ENCODE measurements at regions not wholly inside any gene's neighbourhood (a gene's known extent, or its start where the extent isn't known, plus 50 kb on each side); places are given as distances from the start of the nearest gene placed in this dataset.

GRCh38 chr4:178275671-178276360 lies 833.6 kb upstream of the AGA start:
- DNase-seq (ENCODE audit: low spot score): no peak

- no peak for DNase-seq (ENCODE audit: low spot score)
Measured at GRCh38 chr4:178280362-178280761, 838.1 kb upstream of the AGA start.

DNA sequence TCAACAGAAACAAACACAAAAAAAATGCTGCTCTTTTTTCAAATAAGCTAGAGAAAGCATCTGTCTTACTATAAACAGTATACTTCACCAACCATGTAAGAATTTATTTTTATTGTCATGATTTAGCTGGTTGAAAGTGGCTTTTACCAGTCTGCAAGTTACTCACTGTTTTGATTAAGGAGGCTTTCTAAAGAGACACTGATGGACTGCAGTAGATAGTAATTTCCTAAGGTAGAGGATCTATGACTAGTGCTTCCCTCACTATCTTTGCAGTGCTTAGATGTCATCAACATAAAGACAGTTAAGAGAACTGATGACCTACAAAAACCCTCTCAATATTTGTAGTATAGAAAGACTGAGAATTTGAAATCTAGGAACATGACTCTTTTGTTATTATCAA lies 846.2 kb upstream of the AGA start:
- no peak for DNase-seq (ENCODE audit: low spot score)

- DNase-seq (ENCODE audit: low spot score): no peak
Measured at GRCh38 chr4:178293601-178294000, 851.4 kb upstream of the AGA start.

DNA sequence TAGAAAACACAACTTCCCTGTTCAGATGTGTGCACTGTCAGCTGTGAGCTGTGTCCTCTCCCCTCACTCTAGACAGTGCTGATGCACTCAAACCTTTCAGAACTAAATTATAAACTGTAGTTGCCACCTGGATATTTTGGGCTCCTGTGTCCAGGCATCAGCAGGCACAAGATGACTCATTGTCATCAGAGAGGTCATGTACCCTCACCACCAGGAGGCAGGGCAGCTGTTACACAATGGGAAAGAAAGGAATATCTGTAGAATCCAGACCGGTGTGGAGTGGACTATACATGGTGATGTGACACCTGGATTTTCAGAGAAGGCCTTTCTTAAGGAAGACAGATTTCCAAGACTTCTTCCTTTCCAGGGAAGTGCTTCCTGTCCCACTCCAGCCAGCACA lies 854.4 kb upstream of the AGA start:
- no peak for DNase-seq (ENCODE audit: low spot score)

DNA sequence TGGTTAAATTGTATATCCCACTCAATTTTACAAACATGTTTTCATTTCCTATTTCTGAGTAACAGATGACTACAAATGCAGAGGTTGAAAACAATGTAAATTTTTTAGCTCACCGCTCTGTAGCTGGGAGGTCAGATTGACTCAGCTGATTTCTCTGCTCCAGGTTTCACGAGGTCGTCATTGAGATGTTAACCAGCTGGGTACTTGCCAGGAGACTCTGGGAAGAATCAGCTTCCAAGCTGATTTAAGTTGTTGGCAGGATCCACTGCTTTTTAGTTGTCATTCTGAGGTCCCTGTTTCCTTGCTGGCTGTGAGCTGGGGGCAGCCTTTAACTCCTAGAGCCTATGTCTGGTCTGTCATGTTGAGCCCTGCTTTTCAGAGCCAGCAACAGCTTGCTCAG lies 864.3 kb upstream of the AGA start:
- DNase-seq (ENCODE audit: low spot score): no peak

- no peak for DNase-seq (ENCODE audit: low spot score)
Measured at GRCh38 chr4:178309890-178310289, 867.7 kb upstream of the AGA start.

- DNase-seq (ENCODE audit: low spot score): no peak
Measured at GRCh38 chr4:178311997-178312396, 869.8 kb upstream of the AGA start.

- no peak for DNase-seq (ENCODE audit: low spot score)
Measured at GRCh38 chr4:178314287-178314686, 872.0 kb upstream of the AGA start.

GRCh38 chr4:178316211-178316610 lies 874.0 kb upstream of the AGA start:
- DNase-seq (ENCODE audit: low spot score): no peak

GRCh38 chr4:178320003-178320402 lies 877.8 kb upstream of the AGA start:
- DNase-seq (ENCODE audit: low spot score): no peak

DNA sequence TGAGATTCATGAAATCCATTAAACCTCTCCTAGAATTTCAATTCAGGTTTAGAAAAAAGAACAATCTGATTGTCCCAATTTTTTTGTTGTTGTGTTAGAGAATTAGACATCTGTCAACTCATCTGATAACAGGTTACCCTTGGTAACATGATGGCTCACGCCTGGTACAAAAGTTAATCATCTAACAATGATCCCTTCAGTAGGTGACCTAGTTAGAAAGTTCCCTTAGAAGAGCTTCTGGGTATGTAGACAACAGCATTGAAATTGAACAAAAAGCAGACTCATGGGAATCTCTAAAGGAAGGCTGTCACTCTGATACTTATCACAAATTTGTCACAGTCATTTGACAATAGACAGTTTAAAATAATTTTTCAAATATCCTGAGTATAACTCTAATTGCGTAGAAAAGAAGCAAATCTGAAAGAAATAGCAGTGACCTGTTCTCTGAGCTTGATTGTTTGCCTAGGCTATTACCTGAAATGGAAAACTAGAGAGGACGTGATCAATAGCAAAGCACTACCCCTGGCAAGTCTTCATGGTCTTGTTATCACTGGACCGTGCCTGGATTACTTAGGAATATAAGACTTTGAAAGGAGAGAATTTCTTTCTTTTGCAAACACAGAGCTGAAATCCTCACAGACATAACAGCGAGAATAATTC lies 880.4 kb upstream of the AGA start:
- DNase-seq (ENCODE audit: low spot score): no peak

DNA sequence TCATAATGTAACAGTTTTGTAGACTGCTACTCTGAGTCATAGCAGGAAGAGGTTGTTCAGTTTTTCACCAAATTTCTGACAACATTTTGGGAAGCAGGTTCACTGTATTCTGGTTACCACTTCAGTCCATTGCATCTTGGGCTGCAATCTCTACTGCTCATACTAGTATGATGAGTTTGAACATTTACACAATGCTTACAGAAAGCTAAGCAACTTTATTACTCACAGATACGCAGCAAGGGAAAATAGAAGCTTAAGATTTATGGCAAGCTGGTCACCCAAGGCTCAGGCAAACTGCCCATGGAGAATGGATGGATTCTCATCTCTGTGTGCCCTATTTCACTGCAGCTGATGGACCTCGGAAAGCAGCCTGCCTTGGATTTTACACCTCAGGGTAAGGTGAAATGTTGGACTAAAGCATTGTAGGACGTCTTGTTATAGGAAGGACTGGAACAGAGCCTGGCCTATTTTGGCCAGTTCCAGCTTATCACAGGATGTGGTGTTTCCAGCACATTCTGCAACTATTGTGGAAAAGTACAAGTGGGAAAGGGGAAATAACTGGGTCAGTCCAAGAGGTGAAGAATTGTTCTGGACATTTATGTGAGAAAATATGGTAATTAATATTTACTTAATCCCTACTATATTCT lies 887.1 kb upstream of the AGA start:
- DNase-seq (ENCODE audit: low spot score): peak; percentile 61

- no peak for DNase-seq (ENCODE audit: low spot score)
Measured at GRCh38 chr4:178333355-178333754, 891.1 kb upstream of the AGA start.

- no peak for DNase-seq (ENCODE audit: low spot score)
Measured at GRCh38 chr4:178339769-178340168, 897.5 kb upstream of the AGA start.

GRCh38 chr4:178340468-178340867 lies 898.2 kb upstream of the AGA start:
- DNase-seq (ENCODE audit: low spot score): no peak

- DNase-seq (ENCODE audit: low spot score): no peak
Measured at GRCh38 chr4:178344096-178344495, 901.9 kb upstream of the AGA start.

DNA sequence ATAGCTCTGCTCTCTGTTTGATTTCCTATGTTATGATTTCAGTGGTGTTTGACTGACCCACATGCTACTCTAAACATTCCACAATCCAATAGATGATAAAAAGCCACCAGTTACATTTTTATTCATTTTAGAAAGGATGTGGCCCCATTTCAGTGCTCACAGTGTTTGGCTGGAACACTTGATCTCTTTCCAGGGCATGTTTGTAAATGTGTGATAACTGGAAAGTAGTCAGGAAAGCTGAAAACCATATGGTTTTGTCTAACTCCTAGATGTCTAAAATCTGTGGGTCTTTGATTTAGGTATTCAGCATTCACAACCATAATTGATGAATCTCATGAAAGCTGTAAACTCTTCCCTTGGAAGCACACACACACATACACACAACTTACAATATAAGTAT lies 904.9 kb upstream of the AGA start:
- peak; percentile 68 for DNase-seq (ENCODE audit: low spot score)

GRCh38 chr4:178349601-178350000 lies 907.4 kb upstream of the AGA start:
- no peak for DNase-seq (ENCODE audit: low spot score)

DNA sequence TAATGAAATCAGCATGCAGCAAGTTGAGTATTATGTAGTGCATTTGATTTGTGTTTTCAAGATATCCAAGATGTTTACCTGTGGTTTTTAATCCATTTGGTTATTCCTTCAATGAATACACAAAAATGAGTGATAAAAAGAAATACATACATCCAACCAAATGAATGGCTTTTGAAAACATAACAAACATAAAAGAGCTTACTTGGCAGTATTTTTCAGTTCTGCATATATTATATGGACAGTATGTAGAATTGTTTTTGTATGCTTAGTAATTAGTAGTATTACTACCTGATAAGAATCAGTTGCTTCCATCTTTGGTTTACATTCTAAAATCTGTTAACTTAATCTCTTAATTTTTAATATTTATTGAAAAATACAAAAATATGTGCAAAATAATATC lies 908.9 kb upstream of the AGA start:
- DNase-seq (ENCODE audit: low spot score): no peak

DNA sequence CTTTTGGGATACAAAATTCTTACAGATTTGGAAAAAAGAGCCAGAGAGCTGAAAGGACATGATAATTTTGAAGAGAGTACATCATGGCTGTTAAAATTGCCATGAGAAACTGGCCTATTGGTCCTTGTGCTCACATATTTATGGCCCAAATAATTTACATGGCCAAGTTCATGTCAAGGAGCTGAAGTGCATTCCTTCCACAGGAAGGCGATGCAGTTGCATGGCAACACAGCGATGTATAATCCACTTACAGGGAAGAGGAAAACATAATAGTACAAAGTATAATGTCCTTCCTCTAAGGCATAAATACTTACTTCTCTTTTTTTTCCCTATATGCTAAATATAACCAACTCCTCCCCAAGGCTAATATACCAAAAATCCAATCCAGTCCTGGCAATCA lies 914.5 kb upstream of the AGA start:
- no peak for DNase-seq (ENCODE audit: low spot score)

- DNase-seq (ENCODE audit: low spot score): no peak
Measured at GRCh38 chr4:178385481-178385880, 943.2 kb upstream of the AGA start.

- no peak for DNase-seq (ENCODE audit: low spot score)
Measured at GRCh38 chr4:178387756-178388155, 945.5 kb upstream of the AGA start.

DNA sequence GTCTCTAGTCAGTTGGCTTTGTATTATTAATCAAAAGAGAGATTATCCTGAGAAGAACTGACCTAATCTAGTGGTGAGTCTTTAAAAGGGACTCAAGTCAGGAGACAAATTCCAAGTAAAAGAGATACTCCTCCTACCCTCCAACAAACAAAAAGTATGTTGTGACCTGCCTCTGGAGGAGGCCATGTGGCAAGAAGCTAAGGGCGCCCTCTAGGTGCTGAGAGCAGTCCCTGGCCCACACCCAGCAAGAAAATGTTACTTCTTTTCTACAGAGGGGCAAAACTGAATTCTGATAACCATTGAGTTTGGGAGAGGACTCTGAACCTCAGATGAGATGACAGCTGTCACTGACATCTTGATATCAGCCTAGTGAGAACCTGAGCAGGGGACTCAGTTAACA lies 953.6 kb upstream of the AGA start:
- no peak for DNase-seq (ENCODE audit: low spot score)
